GM18951 (cell line): ENCODE measurements at regions not wholly inside any gene's neighbourhood (a gene's known extent, or its start where the extent isn't known, plus 50 kb on each side); places are given as distances from the start of the nearest gene placed in this dataset.

Experiments used
- POLR2A ChIP-seq: IDR thresholded peaks from 4 replicates; pipeline ENCODE4 v1.6.1; 2011; ENCODE audit warnings: mild to moderate bottlenecking; ENCODE audit not compliant: insufficient read length, insufficient read depth; ENCODE audit errors: extremely low read depth
- in situ Hi-C: fragments of 300-500 bp; cut with MboI; formaldehyde crosslinking; loops from one replicate; pipeline ENCODE4 v1.12.0; 2022; ENCODE audit warnings: low sequenced_read_pairs, mixed read lengths, inconsistent platforms; ENCODE audit not compliant: unreplicated experiment

- TF ChIP-seq POLR2A: no peak
- in situ Hi-C loops: no loop called here
Measured at GRCh38 chr1:8147956-8148355, 121.8 kb upstream of the ERRFI1 start.

DNA sequence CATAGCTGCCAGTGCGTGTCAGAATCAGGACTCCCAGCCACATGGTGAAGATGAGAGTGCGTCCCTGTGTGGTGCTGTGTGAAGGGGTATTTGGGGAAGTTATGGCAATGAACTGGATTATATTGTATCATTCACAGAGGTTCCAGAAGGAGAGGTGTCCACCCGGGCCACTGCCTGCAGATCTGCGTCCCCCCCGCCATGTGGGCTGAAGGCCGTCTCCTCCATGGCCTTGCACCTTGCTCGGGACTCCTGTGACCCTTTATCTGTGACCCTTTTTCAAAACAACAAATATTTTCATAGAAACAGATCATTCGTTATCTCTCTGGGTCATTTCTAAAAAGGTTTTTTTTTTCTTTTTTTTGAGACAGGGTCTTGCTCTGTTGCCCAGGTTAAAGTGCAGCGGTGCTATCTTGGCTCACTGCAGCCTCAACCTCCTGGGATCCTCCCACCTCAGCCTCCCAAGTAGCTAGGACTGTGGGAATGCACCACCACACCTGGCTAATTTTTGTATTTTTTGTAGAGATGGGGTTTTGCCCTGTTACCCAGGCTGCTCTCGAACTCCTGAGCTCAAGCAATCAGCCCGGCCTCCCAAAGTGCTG lies 120.2 kb upstream of the ERRFI1 start:
- no peak for TF ChIP-seq POLR2A
- in situ Hi-C loops: no loop called here

DNA sequence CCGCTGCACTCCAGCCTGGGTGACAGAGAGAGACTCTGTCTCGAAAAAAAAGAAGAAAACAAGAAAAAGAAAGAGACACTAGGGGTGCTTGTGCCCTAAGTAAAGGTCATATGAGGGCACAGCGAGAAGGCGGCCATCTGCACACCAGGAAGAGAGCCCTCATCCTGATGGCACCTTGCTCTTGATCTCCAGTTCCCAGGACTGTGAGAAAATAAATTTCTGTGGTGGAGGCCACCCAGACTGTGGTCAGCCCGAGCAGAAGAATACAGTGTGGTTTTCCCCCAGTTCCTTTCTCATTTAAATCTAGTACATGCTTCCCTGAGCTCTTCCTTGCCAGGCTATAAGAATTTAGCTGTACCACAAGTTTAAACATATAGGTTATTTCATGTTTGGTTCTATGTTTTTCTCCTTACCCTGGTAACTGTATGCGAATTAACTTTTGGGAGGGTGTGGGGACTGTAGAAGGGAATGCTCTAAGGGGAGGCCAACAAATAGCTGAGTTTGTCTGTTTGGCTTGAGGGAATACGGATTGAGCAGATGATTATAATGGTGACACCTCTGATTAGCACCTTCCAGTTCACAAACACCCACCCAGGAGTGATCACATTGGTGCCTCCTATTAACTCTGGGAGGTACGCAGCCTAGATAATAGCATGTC lies 119.6 kb upstream of the ERRFI1 start:
- TF ChIP-seq POLR2A: no peak
- in situ Hi-C loops: no loop called here

GRCh38 chr1:8144323-8144722 lies 118.2 kb upstream of the ERRFI1 start:
- in situ Hi-C loops: no loop called here
- TF ChIP-seq POLR2A: no peak

DNA sequence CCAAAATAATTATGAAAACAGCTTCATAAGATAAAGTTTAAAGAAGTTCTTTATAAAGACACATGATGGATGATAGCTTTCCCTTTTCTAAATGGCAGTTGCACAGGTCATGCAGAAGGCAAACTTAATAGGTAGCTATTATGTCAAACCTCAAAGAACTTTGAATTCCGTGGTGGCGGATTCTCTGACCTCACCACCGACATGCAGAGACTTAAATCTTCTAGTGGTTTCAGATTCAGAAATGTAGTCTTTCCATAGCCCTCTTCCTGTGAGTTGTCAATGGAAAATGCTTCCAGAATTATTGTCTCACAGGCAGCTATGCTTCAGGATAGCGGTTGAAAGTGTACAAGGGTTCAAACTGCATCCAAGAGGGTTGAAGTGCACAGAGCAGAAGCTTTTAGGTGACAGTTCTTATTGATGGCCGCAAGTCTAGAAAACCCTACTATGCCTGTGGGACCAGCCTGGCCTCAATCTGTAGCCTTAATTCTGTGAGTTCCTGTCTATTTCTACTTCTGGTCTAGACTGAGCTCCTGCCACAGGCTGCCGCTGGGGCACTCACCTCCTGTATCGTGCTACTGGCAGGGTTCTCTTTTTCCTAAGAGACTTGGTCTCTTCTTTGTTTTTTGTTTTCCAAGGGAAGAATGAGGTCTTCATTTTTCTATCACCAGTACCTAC lies 117.0 kb upstream of the ERRFI1 start:
- in situ Hi-C loops: no loop called here
- TF ChIP-seq POLR2A: no peak

DNA sequence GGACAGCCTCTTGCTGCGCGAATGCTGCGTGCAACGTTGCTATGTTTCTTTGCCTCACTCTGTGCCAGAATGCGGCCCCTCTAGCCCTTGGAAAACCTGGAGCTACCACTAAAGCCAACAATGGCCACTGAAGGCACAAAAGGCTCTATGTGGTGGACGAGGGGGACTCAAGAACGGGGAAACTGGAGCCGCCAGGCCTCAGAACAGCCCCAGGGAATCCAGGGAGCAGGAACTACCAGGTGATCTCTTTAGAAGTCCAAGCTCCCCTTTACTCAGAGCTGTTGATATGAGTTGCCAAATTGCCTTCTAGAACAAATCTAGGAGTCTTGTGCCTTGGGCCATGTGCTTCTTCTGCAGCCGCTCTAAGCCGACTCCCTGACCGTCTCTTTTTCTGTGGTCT lies 113.8 kb upstream of the ERRFI1 start:
- in situ Hi-C loops: no loop called here
- TF ChIP-seq POLR2A: no peak

- in situ Hi-C loops: no loop called here
- no peak for TF ChIP-seq POLR2A
Measured at GRCh38 chr1:8139383-8139782, 113.3 kb upstream of the ERRFI1 start.

GRCh38 chr1:8138673-8139072 lies 112.6 kb upstream of the ERRFI1 start:
- TF ChIP-seq POLR2A: no peak
- in situ Hi-C loops: no loop called here

- in situ Hi-C loops: no loop called here
- no peak for TF ChIP-seq POLR2A
Measured at GRCh38 chr1:8137481-8138244, 111.6 kb upstream of the ERRFI1 start.

DNA sequence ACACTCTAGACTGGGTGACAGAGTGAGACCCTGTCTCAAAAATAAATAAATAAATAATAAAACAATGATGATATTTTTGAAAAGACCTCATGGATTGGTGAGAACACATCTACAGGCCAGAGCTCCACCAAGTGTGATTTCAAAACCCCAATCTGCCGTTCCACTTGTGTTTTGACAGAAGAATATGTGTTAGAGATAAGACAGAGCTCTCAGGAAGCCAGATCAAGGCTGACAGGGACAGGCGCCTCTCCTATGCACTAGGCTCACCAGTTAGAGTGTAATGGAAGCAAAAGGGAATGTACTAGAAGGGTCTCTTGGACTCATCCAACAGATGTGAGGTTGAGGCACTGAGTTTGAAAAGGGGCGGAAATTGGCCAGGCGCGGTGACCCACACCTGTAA lies 110.7 kb upstream of the ERRFI1 start:
- in situ Hi-C loops: no loop called here
- no peak for TF ChIP-seq POLR2A

DNA sequence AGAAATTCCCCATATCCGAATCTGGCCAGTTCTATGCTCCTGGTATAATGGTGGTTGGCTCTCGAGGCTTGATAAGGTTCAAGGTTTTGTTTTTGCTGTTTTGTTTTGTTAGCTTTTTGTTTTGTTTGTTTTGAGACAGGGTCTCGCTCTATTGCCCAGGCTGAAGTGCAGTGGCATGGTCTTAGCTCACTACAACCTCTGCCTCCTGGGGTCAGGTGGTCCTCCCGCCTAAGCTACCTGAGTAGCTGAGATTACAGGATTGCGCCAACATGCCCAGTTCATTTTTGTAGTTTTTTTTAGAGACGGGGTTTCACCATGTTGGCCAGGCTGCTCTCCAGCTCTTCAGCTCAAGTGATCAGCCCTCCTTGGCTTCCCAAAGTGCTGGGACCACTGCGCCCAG lies 109.1 kb upstream of the ERRFI1 start:
- in situ Hi-C loops: no loop called here

GRCh38 chr1:8134546-8135235 lies 108.6 kb upstream of the ERRFI1 start:
- in situ Hi-C loops: no loop called here
- no peak for TF ChIP-seq POLR2A

More for the DNA sequence above, 109.1 kb upstream of the ERRFI1 start:
- no peak for TF ChIP-seq POLR2A
